ENCODE measurements at regions not wholly inside any gene's neighbourhood (a gene's known extent, or its start where the extent isn't known, plus 50 kb on each side); places are given as distances from the start of the nearest gene placed in this dataset.
A peak's percentile ranks its signal among the peaks of the same experiment; 100 is the strongest.

DNA sequence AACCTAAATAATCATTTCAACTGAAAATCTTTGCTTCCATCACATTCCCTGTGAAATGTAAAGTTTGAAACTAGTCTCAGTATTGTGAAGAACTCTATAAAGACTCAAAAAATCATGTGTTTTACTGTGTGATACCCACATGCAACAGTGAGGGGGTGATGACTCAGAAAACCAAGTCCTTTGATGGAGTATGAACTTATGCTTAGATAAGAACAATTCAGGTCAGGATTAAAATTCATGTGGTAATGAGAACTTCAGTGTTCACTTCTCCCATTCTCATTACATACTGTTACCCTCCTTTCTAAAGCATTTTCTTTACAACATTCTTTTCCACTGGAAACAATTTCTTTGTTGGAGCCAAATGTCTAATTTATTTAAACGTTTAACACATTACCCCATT is 360.2 kb downstream of the FSIP2 start:
- H3K4me2 ChIP-seq (ENCODE audit: low read length) = no peak overlapping the region

DNA sequence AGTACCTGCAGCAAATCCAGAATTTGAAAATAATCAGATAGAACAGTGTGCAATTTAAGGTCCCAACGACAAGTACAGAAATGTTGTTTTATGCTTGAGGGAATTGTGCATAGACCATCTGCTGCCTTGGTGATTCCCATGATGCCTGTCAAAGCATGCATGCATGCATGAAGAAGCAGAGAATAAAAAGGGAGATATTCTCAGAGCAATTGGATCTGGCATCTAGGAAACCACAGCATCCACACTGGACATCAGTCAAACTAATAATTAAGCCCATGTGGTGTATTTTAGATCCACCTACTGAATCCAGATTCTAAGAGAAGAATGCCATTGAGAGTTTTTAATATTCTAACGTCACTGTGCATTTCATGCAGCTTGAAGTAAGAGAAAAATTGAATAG is 361.2 kb downstream of the FSIP2 start:
- Histone ChIP-seq H3K4me1 (ENCODE audit: control insufficient read depth in 1 of 2, insufficient read depth in 2 of 2, low read length in 2 of 2) (no peaks in the 10 kb centered on the region), H3K23ac (ENCODE audit: low read length) (no peak overlapping the region), H4K8ac (ENCODE audit: low read depth, low read length) (no peak overlapping the region), H4K91ac (ENCODE audit: low read depth, low read length) (no peak overlapping the region), H3K27ac (ENCODE audit: low read depth, low read length) (no peak overlapping the region), H3K79me2 (ENCODE audit: control insufficient read depth, insufficient read depth, low read length, poor library complexity) (no peaks in the 10 kb centered on the region), H3K18ac (ENCODE audit: low read length) (no peak overlapping the region), H3K27me3 (ENCODE audit: insufficient read depth, low read length) (no peaks in the 10 kb centered on the region), H3K79me1 (ENCODE audit: low read length) (no peaks in the 10 kb centered on the region), H3K9ac (ENCODE audit: low read length) (no peak overlapping the region), H4K12ac (ENCODE audit: low read depth, low read length) (no peak overlapping the region), H2BK5ac (ENCODE audit: low read depth, low read length, poor library complexity) (no peak overlapping the region), H2BK12ac (ENCODE audit: low read length) (no peak overlapping the region), H3K4me3 (ENCODE audit: low read depth, low read length) (no peak overlapping the region), H3K14ac (ENCODE audit: low read length) (no peak overlapping the region), H3K4ac (ENCODE audit: low read depth, low read length) (no peak overlapping the region), H2AFZ (ENCODE audit: insufficient read depth, low read length, poor library complexity) (no peak overlapping the region), H3K4me2 (ENCODE audit: low read length) (no peak overlapping the region), H2AK5ac (ENCODE audit: low read length) (no peak overlapping the region), H3K9me3 (ENCODE audit: insufficient read depth, low read depth, low read length) (no peaks in the 10 kb centered on the region), H2BK120ac (ENCODE audit: insufficient read depth, low read length, poor library complexity) (no peak overlapping the region), H3K36me3 (ENCODE audit: control insufficient read depth in 1 of 2, insufficient read depth in 2 of 2, low read length in 2 of 2) (no peaks in the 10 kb centered on the region)
- no peak for DNase-seq
- WGBS (ENCODE audit: extremely low coverage, insufficient coverage, insufficient read length) = no CpG with 5 or more reads among the region's 2 CpGs

More for the DNA sequence above, 360.2 kb downstream of the FSIP2 start:
- H3K14ac ChIP-seq (ENCODE audit: low read length) = no peak overlapping the region
- H4K91ac ChIP-seq (ENCODE audit: low read depth, low read length) = no peak overlapping the region
- no peak overlapping the region for H2AK5ac ChIP-seq (ENCODE audit: low read length)
- no peak overlapping the region for H3K9ac ChIP-seq (ENCODE audit: low read length)
- H2BK12ac ChIP-seq (ENCODE audit: low read length) = no peak overlapping the region
- H3K9me3 ChIP-seq (ENCODE audit: insufficient read depth, low read depth, low read length) = no peaks in the 10 kb centered on the region
- DNase-seq = peak in 1 of 2 donors; percentile 18
- no peaks in the 10 kb centered on the region for H3K79me1 ChIP-seq (ENCODE audit: low read length)
- no peaks in the 10 kb centered on the region for H3K27me3 ChIP-seq (ENCODE audit: insufficient read depth, low read length)
- H3K4me3 ChIP-seq (ENCODE audit: low read depth, low read length) = no peak overlapping the region
- H4K12ac ChIP-seq (ENCODE audit: low read depth, low read length) = no peak overlapping the region
- H2BK120ac ChIP-seq (ENCODE audit: insufficient read depth, low read length, poor library complexity) = no peak overlapping the region
- no peaks in the 10 kb centered on the region for H3K4me1 ChIP-seq (ENCODE audit: control insufficient read depth in 1 of 2, insufficient read depth in 2 of 2, low read length in 2 of 2)
- no peak overlapping the region for H4K8ac ChIP-seq (ENCODE audit: low read depth, low read length)
- H3K36me3 ChIP-seq (ENCODE audit: control insufficient read depth in 1 of 2, insufficient read depth in 2 of 2, low read length in 2 of 2) = no peaks in the 10 kb centered on the region
- H3K4ac ChIP-seq (ENCODE audit: low read depth, low read length) = no peak overlapping the region
- no peaks in the 10 kb centered on the region for H3K79me2 ChIP-seq (ENCODE audit: control insufficient read depth, insufficient read depth, low read length, poor library complexity)
- no peak overlapping the region for H2BK5ac ChIP-seq (ENCODE audit: low read depth, low read length, poor library complexity)
- H3K23ac ChIP-seq (ENCODE audit: low read length) = no peak overlapping the region
- no peak overlapping the region for H2AFZ ChIP-seq (ENCODE audit: insufficient read depth, low read length, poor library complexity)
- H3K27ac ChIP-seq (ENCODE audit: low read depth, low read length) = no peak overlapping the region
- WGBS (ENCODE audit: extremely low coverage, insufficient coverage, insufficient read length) = no CpG with 5 or more reads among the region's 1 CpG
- no peak overlapping the region for H3K18ac ChIP-seq (ENCODE audit: low read length)

DNA sequence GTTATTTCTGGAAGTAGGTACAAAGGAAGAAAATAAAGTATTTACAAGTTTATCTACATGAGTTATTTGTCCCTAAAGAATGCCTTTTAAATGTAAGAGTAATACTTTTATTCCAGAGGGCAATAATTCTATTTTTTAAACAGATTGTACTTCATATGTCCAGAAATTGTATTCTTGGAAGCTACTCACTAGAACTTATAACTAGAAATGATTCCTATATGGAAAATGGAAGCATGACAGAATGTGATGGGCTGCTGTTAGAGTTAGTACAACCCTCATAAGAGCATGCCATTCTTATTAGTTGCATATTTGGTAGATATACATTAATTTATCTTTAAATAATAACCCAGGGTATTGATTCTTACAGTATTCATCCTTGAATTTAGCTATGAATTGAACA is 362.0 kb downstream of the FSIP2 start:
- Histone ChIP-seq H3K27ac (ENCODE audit: low read depth, low read length) (no peak overlapping the region), H2AFZ (ENCODE audit: insufficient read depth, low read length, poor library complexity) (no peak overlapping the region), H3K27me3 (ENCODE audit: insufficient read depth, low read length) (no peaks in the 10 kb centered on the region), H3K9me3 (ENCODE audit: insufficient read depth, low read depth, low read length) (no peaks in the 10 kb centered on the region), H4K12ac (ENCODE audit: low read depth, low read length) (no peak overlapping the region), H4K91ac (ENCODE audit: low read depth, low read length) (no peak overlapping the region), H3K14ac (ENCODE audit: low read length) (no peak overlapping the region), H3K9ac (ENCODE audit: low read length) (no peak overlapping the region), H4K8ac (ENCODE audit: low read depth, low read length) (no peak overlapping the region), H3K18ac (ENCODE audit: low read length) (no peak overlapping the region), H2AK5ac (ENCODE audit: low read length) (no peak overlapping the region), H3K79me1 (ENCODE audit: low read length) (no peaks in the 10 kb centered on the region), H3K79me2 (ENCODE audit: control insufficient read depth, insufficient read depth, low read length, poor library complexity) (no peaks in the 10 kb centered on the region), H3K36me3 (ENCODE audit: control insufficient read depth in 1 of 2, insufficient read depth in 2 of 2, low read length in 2 of 2) (no peaks in the 10 kb centered on the region), H3K4me1 (ENCODE audit: control insufficient read depth in 1 of 2, insufficient read depth in 2 of 2, low read length in 2 of 2) (no peaks in the 10 kb centered on the region), H3K23ac (ENCODE audit: low read length) (no peak overlapping the region), H2BK120ac (ENCODE audit: insufficient read depth, low read length, poor library complexity) (no peak overlapping the region), H3K4me2 (ENCODE audit: low read length) (no peak overlapping the region), H2BK5ac (ENCODE audit: low read depth, low read length, poor library complexity) (no peak overlapping the region), H3K4me3 (ENCODE audit: low read depth, low read length) (no peak overlapping the region), H3K4ac (ENCODE audit: low read depth, low read length) (no peak overlapping the region), H2BK12ac (ENCODE audit: low read length) (no peak overlapping the region)
- no peak for DNase-seq

DNA sequence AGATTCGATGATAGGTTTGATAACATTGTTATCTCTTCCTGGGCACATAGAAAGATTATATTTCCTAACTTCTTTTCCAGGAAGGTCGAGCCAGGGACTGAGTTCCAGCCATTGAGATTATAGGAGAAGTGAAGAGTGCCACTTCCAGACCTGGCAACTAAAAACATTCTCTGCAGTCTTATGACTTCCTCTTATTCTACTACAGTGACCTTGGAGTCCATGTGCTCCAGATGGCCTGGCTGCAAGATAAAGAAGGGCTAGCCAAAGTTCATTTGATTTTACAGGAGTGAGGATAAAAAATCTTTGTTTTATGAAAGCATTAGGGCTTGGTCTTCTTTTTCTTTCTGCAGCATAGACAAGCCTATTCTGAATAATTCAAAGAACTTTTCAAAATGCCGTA is 363.0 kb downstream of the FSIP2 start:
- H4K91ac ChIP-seq (ENCODE audit: low read depth, low read length) = no peak overlapping the region
- no peaks in the 10 kb centered on the region for H3K79me1 ChIP-seq (ENCODE audit: low read length)
- no peak overlapping the region for H4K12ac ChIP-seq (ENCODE audit: low read depth, low read length)

More for the DNA sequence above, 363.0 kb downstream of the FSIP2 start:
- no peaks in the 10 kb centered on the region for H3K9me3 ChIP-seq (ENCODE audit: insufficient read depth, low read depth, low read length)
- DNase-seq = no peak
- H2BK5ac ChIP-seq (ENCODE audit: low read depth, low read length, poor library complexity) = no peak overlapping the region
- no peak overlapping the region for H3K18ac ChIP-seq (ENCODE audit: low read length)
- H3K23ac ChIP-seq (ENCODE audit: low read length) = no peak overlapping the region
- no peaks in the 10 kb centered on the region for H3K79me2 ChIP-seq (ENCODE audit: control insufficient read depth, insufficient read depth, low read length, poor library complexity)
- H3K27ac ChIP-seq (ENCODE audit: low read depth, low read length) = no peak overlapping the region
- H2BK120ac ChIP-seq (ENCODE audit: insufficient read depth, low read length, poor library complexity) = no peak overlapping the region
- no peaks in the 10 kb centered on the region for H3K27me3 ChIP-seq (ENCODE audit: insufficient read depth, low read length)
- H2AFZ ChIP-seq (ENCODE audit: insufficient read depth, low read length, poor library complexity) = no peak overlapping the region
- H3K4me1 ChIP-seq (ENCODE audit: control insufficient read depth in 1 of 2, insufficient read depth in 2 of 2, low read length in 2 of 2) = no peaks in the 10 kb centered on the region
- no CpG with 5 or more reads among the region's 3 CpGs for WGBS (ENCODE audit: extremely low coverage, insufficient coverage, insufficient read length)
- no peaks in the 10 kb centered on the region for H3K36me3 ChIP-seq (ENCODE audit: control insufficient read depth in 1 of 2, insufficient read depth in 2 of 2, low read length in 2 of 2)
- H3K4me3 ChIP-seq (ENCODE audit: low read depth, low read length) = no peak overlapping the region
- H4K8ac ChIP-seq (ENCODE audit: low read depth, low read length) = no peak overlapping the region
- H3K14ac ChIP-seq (ENCODE audit: low read length) = no peak overlapping the region
- no peak overlapping the region for H2BK12ac ChIP-seq (ENCODE audit: low read length)
- H3K4ac ChIP-seq (ENCODE audit: low read depth, low read length) = no peak overlapping the region
- H3K9ac ChIP-seq (ENCODE audit: low read length) = no peak overlapping the region
- no peak overlapping the region for H3K4me2 ChIP-seq (ENCODE audit: low read length)
- H2AK5ac ChIP-seq (ENCODE audit: low read length) = no peak overlapping the region
